ENCODE measurements at regions not wholly inside any gene's neighbourhood (a gene's known extent, or its start where the extent isn't known, plus 50 kb on each side); places are given as distances from the start of the nearest gene placed in this dataset.

DNA sequence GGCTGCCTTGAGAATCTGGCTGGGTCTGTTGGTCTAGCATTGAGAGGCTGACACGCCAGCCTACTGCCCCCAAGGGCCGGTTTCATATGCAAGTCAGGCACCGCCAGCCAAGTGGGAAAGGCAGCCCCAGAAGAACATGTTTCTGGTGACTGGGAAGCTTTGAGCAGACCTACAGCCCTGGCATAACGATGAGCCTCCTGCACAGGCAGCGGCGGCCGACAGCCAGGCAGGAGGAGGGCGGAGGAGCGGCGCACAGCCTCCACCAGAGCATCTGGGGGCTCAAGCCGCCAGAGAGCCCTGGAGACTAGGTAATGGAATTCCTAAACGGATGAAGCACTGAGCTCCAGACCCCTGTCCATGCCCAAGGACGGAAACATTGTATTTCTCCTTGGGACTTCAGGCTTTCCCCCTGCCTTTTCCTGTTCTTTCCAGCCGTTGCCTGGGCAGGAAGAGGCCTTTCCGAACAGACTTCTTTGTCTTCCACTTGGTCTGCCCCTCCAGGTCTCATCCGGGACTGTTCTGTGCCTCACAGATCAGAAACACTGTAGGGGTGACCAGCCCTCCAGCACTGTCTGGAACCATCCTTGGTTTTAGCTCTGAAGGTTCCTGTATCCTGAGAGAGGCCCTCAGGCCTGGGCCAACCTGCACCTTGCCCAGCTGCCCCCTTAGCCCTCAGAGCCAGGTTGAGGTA, 59.5 kb downstream of the IRF2BP2 start:
- Mint-ChIP-seq H3K27ac (no peak overlapping the region), H3K9me3 (no peaks in the 10 kb centered on the region), H3K27me3 (ENCODE audit: low read depth) (no peaks in the 10 kb centered on the region), H3K4me3 (no peak overlapping the region), H3K4me1 (peaks cover 7% of the 10 kb centered on the region), H3K36me3 (no peaks in the 10 kb centered on the region)
- no peak for DNase-seq (ENCODE audit: low spot score)
- ChIA-PET POLR2A (interaction anchor here (0.6 kb wide), 1 partner anchor 112 kb away, joined by 3 read pairs; no protein-coding TSS in a partner anchor), CTCF (interaction anchor here (1.7 kb wide), 1 partner anchor 51 kb away, joined by 7 read pairs; no protein-coding TSS in a partner anchor)
- peak; percentile 59 for ATAC-seq
- TF ChIP-seq ZNF416 (CRISPR knock-in tag; IDR thresholded peaks at IDR 0.05) = no peak
- TF ChIP-seq, protein P1, sequence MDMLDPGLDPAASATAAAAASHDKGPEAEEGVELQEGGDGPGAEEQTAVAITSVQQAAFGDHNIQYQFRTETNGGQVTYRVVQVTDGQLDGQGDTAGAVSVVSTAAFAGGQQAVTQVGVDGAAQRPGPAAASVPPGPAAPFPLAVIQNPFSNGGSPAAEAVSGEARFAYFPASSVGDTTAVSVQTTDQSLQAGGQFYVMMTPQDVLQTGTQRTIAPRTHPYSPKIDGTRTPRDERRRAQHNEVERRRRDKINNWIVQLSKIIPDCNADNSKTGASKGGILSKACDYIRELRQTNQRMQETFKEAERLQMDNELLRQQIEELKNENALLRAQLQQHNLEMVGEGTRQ (CRISPR knock-in tag; IDR thresholded peaks at IDR 0.05) = no peak
- no peak for TF ChIP-seq ZNF317 (CRISPR knock-in tag; IDR thresholded peaks at IDR 0.05; ENCODE audit: borderline replicate concordance, low read depth)
- no peak for TF ChIP-seq ZNF121 (CRISPR knock-in tag; IDR thresholded peaks at IDR 0.05)
- TF ChIP-seq CREB1 (CRISPR knock-in tag; IDR thresholded peaks at IDR 0.05) = no peak
- TF ChIP-seq NFE2L1 (CRISPR knock-in tag; IDR thresholded peaks at IDR 0.05) = no peak
- TF ChIP-seq NFATC4 (CRISPR knock-in tag; IDR thresholded peaks at IDR 0.05) = no peak
- TF ChIP-seq PRRX2 (CRISPR knock-in tag; IDR thresholded peaks at IDR 0.05) = no peak

DNA sequence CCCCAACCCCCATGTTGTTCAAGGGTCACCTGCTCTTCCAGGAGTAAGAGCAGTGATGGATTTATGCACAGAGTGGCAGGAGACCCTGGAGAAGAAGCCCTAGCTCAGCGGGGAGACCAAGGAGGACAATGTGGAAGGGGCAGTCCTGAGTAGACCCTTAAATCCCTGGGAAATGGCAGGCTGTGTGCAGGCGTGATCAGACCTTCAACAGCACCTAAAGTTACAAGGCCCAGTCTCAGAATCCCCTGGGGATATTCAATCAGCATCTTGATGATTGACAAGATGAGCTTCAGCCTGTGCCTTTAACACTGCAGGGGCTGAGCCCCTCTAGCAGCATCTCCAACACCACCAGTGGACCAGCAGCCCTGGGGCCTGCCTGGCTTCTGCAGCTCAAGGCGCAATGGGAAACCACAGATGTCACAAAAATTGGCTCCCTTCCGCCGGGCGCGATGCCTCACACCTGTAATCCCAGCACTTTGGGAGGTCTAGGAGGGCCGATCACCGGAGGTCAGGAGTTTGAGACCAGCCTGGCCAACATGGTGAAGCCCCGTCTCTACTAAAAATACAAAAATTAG, 60.4 kb downstream of the IRF2BP2 start:
- H3K4me1 Mint-ChIP-seq = peaks cover 12% of the 10 kb centered on the region
- no peak overlapping the region for H3K4me3 Mint-ChIP-seq
- POLR2A ChIA-PET = no interaction called here
- no peaks in the 10 kb centered on the region for H3K36me3 Mint-ChIP-seq
- H3K9me3 Mint-ChIP-seq = no peaks in the 10 kb centered on the region
- H3K27ac Mint-ChIP-seq = no peak overlapping the region
- DNase-seq (ENCODE audit: low spot score) (no peak), ATAC-seq (no peak)
- CTCF ChIA-PET = interaction anchor here (1.7 kb wide), 1 partner anchor 50 kb away, joined by 7 read pairs; no protein-coding TSS in a partner anchor
- no peaks in the 10 kb centered on the region for H3K27me3 Mint-ChIP-seq (ENCODE audit: low read depth)
- TF ChIP-seq NR2C2 (CRISPR knock-in tag; IDR thresholded peaks at IDR 0.05) (no peak), GRHL2 (CRISPR knock-in tag; IDR thresholded peaks at IDR 0.05; ENCODE audit: insufficient replicate concordance, severe bottlenecking) (no peak), ZNF396 (CRISPR knock-in tag; IDR thresholded peaks at IDR 0.05; ENCODE audit: borderline replicate concordance) (no peak), OVOL2 (CRISPR knock-in tag; IDR thresholded peaks at IDR 0.05; ENCODE audit: borderline replicate concordance) (no peak), ZNF219 (CRISPR knock-in tag; IDR thresholded peaks at IDR 0.05; ENCODE audit: borderline replicate concordance) (no peak), EMX1 (CRISPR knock-in tag; IDR thresholded peaks at IDR 0.05) (no peak), ZNF317 (CRISPR knock-in tag; IDR thresholded peaks at IDR 0.05; ENCODE audit: borderline replicate concordance, low read depth) (no peak), NR1H2 (CRISPR knock-in tag; IDR thresholded peaks at IDR 0.05) (no peak), ZNF121 (CRISPR knock-in tag; IDR thresholded peaks at IDR 0.05) (no peak)
- TF ChIP-seq, protein P2, sequence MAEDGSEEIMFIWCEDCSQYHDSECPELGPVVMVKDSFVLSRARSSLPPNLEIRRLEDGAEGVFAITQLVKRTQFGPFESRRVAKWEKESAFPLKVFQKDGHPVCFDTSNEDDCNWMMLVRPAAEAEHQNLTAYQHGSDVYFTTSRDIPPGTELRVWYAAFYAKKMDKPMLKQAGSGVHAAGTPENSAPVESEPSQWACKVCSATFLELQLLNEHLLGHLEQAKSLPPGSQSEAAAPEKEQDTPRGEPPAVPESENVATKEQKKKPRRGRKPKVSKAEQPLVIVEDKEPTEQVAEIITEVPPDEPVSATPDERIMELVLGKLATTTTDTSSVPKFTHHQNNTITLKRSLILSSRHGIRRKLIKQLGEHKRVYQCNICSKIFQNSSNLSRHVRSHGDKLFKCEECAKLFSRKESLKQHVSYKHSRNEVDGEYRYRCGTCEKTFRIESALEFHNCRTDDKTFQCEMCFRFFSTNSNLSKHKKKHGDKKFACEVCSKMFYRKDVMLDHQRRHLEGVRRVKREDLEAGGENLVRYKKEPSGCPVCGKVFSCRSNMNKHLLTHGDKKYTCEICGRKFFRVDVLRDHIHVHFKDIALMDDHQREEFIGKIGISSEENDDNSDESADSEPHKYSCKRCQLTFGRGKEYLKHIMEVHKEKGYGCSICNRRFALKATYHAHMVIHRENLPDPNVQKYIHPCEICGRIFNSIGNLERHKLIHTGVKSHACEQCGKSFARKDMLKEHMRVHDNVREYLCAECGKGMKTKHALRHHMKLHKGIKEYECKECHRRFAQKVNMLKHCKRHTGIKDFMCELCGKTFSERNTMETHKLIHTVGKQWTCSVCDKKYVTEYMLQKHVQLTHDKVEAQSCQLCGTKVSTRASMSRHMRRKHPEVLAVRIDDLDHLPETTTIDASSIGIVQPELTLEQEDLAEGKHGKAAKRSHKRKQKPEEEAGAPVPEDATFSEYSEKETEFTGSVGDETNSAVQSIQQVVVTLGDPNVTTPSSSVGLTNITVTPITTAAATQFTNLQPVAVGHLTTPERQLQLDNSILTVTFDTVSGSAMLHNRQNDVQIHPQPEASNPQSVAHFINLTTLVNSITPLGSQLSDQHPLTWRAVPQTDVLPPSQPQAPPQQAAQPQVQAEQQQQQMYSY (CRISPR knock-in tag; IDR thresholded peaks at IDR 0.05) = no peak
- TF ChIP-seq, protein P3, sequence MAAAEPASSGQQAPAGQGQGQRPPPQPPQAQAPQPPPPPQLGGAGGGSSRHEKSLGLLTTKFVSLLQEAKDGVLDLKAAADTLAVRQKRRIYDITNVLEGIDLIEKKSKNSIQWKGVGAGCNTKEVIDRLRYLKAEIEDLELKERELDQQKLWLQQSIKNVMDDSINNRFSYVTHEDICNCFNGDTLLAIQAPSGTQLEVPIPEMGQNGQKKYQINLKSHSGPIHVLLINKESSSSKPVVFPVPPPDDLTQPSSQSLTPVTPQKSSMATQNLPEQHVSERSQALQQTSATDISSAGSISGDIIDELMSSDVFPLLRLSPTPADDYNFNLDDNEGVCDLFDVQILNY (CRISPR knock-in tag; IDR thresholded peaks at IDR 0.05) = no peak
- TF ChIP-seq, protein P4, sequence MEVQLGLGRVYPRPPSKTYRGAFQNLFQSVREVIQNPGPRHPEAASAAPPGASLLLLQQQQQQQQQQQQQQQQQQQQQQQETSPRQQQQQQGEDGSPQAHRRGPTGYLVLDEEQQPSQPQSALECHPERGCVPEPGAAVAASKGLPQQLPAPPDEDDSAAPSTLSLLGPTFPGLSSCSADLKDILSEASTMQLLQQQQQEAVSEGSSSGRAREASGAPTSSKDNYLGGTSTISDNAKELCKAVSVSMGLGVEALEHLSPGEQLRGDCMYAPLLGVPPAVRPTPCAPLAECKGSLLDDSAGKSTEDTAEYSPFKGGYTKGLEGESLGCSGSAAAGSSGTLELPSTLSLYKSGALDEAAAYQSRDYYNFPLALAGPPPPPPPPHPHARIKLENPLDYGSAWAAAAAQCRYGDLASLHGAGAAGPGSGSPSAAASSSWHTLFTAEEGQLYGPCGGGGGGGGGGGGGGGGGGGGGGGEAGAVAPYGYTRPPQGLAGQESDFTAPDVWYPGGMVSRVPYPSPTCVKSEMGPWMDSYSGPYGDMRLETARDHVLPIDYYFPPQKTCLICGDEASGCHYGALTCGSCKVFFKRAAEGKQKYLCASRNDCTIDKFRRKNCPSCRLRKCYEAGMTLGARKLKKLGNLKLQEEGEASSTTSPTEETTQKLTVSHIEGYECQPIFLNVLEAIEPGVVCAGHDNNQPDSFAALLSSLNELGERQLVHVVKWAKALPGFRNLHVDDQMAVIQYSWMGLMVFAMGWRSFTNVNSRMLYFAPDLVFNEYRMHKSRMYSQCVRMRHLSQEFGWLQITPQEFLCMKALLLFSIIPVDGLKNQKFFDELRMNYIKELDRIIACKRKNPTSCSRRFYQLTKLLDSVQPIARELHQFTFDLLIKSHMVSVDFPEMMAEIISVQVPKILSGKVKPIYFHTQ (CRISPR knock-in tag; IDR thresholded peaks at IDR 0.05) = no peak
- TF ChIP-seq, protein P5, sequence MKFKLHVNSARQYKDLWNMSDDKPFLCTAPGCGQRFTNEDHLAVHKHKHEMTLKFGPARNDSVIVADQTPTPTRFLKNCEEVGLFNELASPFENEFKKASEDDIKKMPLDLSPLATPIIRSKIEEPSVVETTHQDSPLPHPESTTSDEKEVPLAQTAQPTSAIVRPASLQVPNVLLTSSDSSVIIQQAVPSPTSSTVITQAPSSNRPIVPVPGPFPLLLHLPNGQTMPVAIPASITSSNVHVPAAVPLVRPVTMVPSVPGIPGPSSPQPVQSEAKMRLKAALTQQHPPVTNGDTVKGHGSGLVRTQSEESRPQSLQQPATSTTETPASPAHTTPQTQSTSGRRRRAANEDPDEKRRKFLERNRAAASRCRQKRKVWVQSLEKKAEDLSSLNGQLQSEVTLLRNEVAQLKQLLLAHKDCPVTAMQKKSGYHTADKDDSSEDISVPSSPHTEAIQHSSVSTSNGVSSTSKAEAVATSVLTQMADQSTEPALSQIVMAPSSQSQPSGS (CRISPR knock-in tag; IDR thresholded peaks at IDR 0.05; ENCODE audit: borderline replicate concordance, low read depth) = no peak
- TF ChIP-seq, protein P6, sequence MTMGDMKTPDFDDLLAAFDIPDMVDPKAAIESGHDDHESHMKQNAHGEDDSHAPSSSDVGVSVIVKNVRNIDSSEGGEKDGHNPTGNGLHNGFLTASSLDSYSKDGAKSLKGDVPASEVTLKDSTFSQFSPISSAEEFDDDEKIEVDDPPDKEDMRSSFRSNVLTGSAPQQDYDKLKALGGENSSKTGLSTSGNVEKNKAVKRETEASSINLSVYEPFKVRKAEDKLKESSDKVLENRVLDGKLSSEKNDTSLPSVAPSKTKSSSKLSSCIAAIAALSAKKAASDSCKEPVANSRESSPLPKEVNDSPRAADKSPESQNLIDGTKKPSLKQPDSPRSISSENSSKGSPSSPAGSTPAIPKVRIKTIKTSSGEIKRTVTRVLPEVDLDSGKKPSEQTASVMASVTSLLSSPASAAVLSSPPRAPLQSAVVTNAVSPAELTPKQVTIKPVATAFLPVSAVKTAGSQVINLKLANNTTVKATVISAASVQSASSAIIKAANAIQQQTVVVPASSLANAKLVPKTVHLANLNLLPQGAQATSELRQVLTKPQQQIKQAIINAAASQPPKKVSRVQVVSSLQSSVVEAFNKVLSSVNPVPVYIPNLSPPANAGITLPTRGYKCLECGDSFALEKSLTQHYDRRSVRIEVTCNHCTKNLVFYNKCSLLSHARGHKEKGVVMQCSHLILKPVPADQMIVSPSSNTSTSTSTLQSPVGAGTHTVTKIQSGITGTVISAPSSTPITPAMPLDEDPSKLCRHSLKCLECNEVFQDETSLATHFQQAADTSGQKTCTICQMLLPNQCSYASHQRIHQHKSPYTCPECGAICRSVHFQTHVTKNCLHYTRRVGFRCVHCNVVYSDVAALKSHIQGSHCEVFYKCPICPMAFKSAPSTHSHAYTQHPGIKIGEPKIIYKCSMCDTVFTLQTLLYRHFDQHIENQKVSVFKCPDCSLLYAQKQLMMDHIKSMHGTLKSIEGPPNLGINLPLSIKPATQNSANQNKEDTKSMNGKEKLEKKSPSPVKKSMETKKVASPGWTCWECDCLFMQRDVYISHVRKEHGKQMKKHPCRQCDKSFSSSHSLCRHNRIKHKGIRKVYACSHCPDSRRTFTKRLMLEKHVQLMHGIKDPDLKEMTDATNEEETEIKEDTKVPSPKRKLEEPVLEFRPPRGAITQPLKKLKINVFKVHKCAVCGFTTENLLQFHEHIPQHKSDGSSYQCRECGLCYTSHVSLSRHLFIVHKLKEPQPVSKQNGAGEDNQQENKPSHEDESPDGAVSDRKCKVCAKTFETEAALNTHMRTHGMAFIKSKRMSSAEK (CRISPR knock-in tag; IDR thresholded peaks at IDR 0.05; ENCODE audit: borderline replicate concordance) = no peak
